Hindlimb muscle (tissue), 1 donor: ENCODE measurements at regions not wholly inside any gene's neighbourhood (a gene's known extent, or its start where the extent isn't known, plus 50 kb on each side); places are given as distances from the start of the nearest gene placed in this dataset.
"Not testable (repeated sequence)": the region's sequence is repeated elsewhere in the genome, so short reads cannot be mapped to it uniquely, and the experiment has no call there.

Experiments used
- DNase-seq: peaks from one replicate; pipeline ENCODE4 v3.0.0-alpha.2; 2013

GRCh38 chr5:25764733-25765132, 1120.0 kb upstream of the CDH10 start:
- no peak for DNase-seq

- DNase-seq = no peak
Measured at GRCh38 chr5:25763781-25764180, 1119.0 kb upstream of the CDH10 start.

GRCh38 chr5:25754895-25755294, 1110.1 kb upstream of the CDH10 start:
- DNase-seq = no peak

- no peak for DNase-seq
Measured at GRCh38 chr5:25744908-25745307, 1100.1 kb upstream of the CDH10 start.

GRCh38 chr5:25716680-25717079, 1071.9 kb upstream of the CDH10 start:
- no peak for DNase-seq

GRCh38 chr5:25713259-25713658, 1068.5 kb upstream of the CDH10 start:
- DNase-seq = no peak

GRCh38 chr5:25707093-25707492, 1062.3 kb upstream of the CDH10 start:
- no peak for DNase-seq

- no peak for DNase-seq
Measured at GRCh38 chr5:25701936-25702335, 1057.2 kb upstream of the CDH10 start.

- no peak for DNase-seq
Measured at GRCh38 chr5:25694801-25695200, 1050.0 kb upstream of the CDH10 start.

GRCh38 chr5:25688156-25688555, 1043.4 kb upstream of the CDH10 start:
- no peak for DNase-seq

GRCh38 chr5:25669645-25670401, 1025.0 kb upstream of the CDH10 start:
- no peak for DNase-seq

- DNase-seq = no peak
Measured at GRCh38 chr5:25662610-25663009, 1017.8 kb upstream of the CDH10 start.

GRCh38 chr5:25650316-25650715, 1005.5 kb upstream of the CDH10 start:
- DNase-seq = not testable (repeated sequence)

- DNase-seq = no peak
Measured at GRCh38 chr5:25649628-25650265, 1005.0 kb upstream of the CDH10 start.

GRCh38 chr5:25646421-25647341, 1001.9 kb upstream of the CDH10 start:
- no peak for DNase-seq

GRCh38 chr5:25641124-25641523, 996.3 kb upstream of the CDH10 start:
- no peak for DNase-seq

- no peak for DNase-seq
Measured at GRCh38 chr5:25619273-25619672, 974.5 kb upstream of the CDH10 start.

GRCh38 chr5:25618821-25619220, 974.0 kb upstream of the CDH10 start:
- DNase-seq = no peak

GRCh38 chr5:25614466-25614865, 969.7 kb upstream of the CDH10 start:
- DNase-seq = no peak

GRCh38 chr5:25604681-25605080, 959.9 kb upstream of the CDH10 start:
- no peak for DNase-seq

- DNase-seq = no peak
Measured at GRCh38 chr5:25579111-25579510, 934.3 kb upstream of the CDH10 start.

- DNase-seq = no peak
Measured at GRCh38 chr5:25573691-25574090, 928.9 kb upstream of the CDH10 start.

- no peak for DNase-seq
Measured at GRCh38 chr5:25570067-25570583, 925.3 kb upstream of the CDH10 start.
